ENCODE measurements at regions not wholly inside any gene's neighbourhood (a gene's known extent, or its start where the extent isn't known, plus 50 kb on each side); places are given as distances from the start of the nearest gene placed in this dataset.

GRCh38 chr18:76588601-76589226 is 93.7 kb upstream of the ZNF516 start:
- Histone ChIP-seq H3K4me1 (ENCODE audit: insufficient read depth, low read length, severe bottlenecking) (no peaks in the 10 kb centered on the region), H3K4me3 (ENCODE audit: low read depth, low read length, poor library complexity, severe bottlenecking) (no peak overlapping the region), H3K79me2 (ENCODE audit: insufficient read depth, low read length) (no peaks in the 10 kb centered on the region), H3K9ac (ENCODE audit: low read length) (no peak overlapping the region), H3K4me2 (ENCODE audit: low read length) (no peak overlapping the region), H3K27me3 (ENCODE audit: insufficient read depth, low read length) (0 out of 2 replicates have a peak, but pooled peaks cover 6% of the 10 kb centered on the region), H2AFZ (ENCODE audit: low read length) (no peak overlapping the region), H3K9me2 (ENCODE audit: low read depth, low read length) (no peaks in the 10 kb centered on the region), H4K20me1 (ENCODE audit: insufficient read depth, low read length) (no peaks in the 10 kb centered on the region), H3K9me3 (ENCODE audit: low read length) (no peaks in the 10 kb centered on the region), H3K36me3 (ENCODE audit: insufficient read depth, low read length) (no peaks in the 10 kb centered on the region), H3F3A (ENCODE audit: insufficient read depth, low read length) (no peaks in the 10 kb centered on the region), H3K27ac (ENCODE audit: low read depth, low read length, poor library complexity, severe bottlenecking) (no peak overlapping the region)
- TF ChIP-seq EZH2 (IDR thresholded peaks at IDR 0.05; ENCODE audit: borderline replicate concordance, low read length) (no peak), CTCF (IDR thresholded peaks at IDR 0.05; ENCODE audit: low read length) (no peak)

- no peaks in the 10 kb centered on the region for H3K79me2 ChIP-seq (ENCODE audit: insufficient read depth, low read length)
- H2AFZ ChIP-seq (ENCODE audit: low read length), result no peak overlapping the region
- H3K27ac ChIP-seq (ENCODE audit: low read depth, low read length, poor library complexity, severe bottlenecking), result no peak overlapping the region
- TF ChIP-seq EZH2 (IDR thresholded peaks at IDR 0.05; ENCODE audit: borderline replicate concordance, low read length), result no peak
- TF ChIP-seq CTCF (IDR thresholded peaks at IDR 0.05; ENCODE audit: low read length), result no peak
- no peak overlapping the region for H3K4me3 ChIP-seq (ENCODE audit: low read depth, low read length, poor library complexity, severe bottlenecking)
- no peak overlapping the region for H3K4me2 ChIP-seq (ENCODE audit: low read length)
- no peaks in the 10 kb centered on the region for H4K20me1 ChIP-seq (ENCODE audit: insufficient read depth, low read length)
- no peaks in the 10 kb centered on the region for H3K9me2 ChIP-seq (ENCODE audit: low read depth, low read length)
- no peaks in the 10 kb centered on the region for H3K4me1 ChIP-seq (ENCODE audit: insufficient read depth, low read length, severe bottlenecking)
- H3K27me3 ChIP-seq (ENCODE audit: insufficient read depth, low read length), result 0 out of 2 replicates have a peak, but pooled peaks cover 6% of the 10 kb centered on the region
- H3K9me3 ChIP-seq (ENCODE audit: low read length), result no peaks in the 10 kb centered on the region
- no peak overlapping the region for H3K9ac ChIP-seq (ENCODE audit: low read length)
- no peaks in the 10 kb centered on the region for H3F3A ChIP-seq (ENCODE audit: insufficient read depth, low read length)
- H3K36me3 ChIP-seq (ENCODE audit: insufficient read depth, low read length), result no peaks in the 10 kb centered on the region
These were observed 92.8 kb upstream of the ZNF516 start for GRCh38 chr18:76587879-76588271.

GRCh38 chr18:76587147-76587878 is 92.3 kb upstream of the ZNF516 start:
- H3K4me1 ChIP-seq (ENCODE audit: insufficient read depth, low read length, severe bottlenecking), result no peaks in the 10 kb centered on the region
- no peaks in the 10 kb centered on the region for H3K9me3 ChIP-seq (ENCODE audit: low read length)
- H3F3A ChIP-seq (ENCODE audit: insufficient read depth, low read length), result no peaks in the 10 kb centered on the region
- no peak overlapping the region for H3K27ac ChIP-seq (ENCODE audit: low read depth, low read length, poor library complexity, severe bottlenecking)
- H3K27me3 ChIP-seq (ENCODE audit: insufficient read depth, low read length), result 0 out of 2 replicates have a peak, but pooled peaks cover 6% of the 10 kb centered on the region
- no peak overlapping the region for H3K4me3 ChIP-seq (ENCODE audit: low read depth, low read length, poor library complexity, severe bottlenecking)
- no peak for TF ChIP-seq CTCF (IDR thresholded peaks at IDR 0.05; ENCODE audit: low read length)
- no peak for TF ChIP-seq EZH2 (IDR thresholded peaks at IDR 0.05; ENCODE audit: borderline replicate concordance, low read length)
- no peaks in the 10 kb centered on the region for H3K36me3 ChIP-seq (ENCODE audit: insufficient read depth, low read length)
- H3K79me2 ChIP-seq (ENCODE audit: insufficient read depth, low read length), result no peaks in the 10 kb centered on the region
- no peak overlapping the region for H3K4me2 ChIP-seq (ENCODE audit: low read length)
- H2AFZ ChIP-seq (ENCODE audit: low read length), result no peak overlapping the region
- H4K20me1 ChIP-seq (ENCODE audit: insufficient read depth, low read length), result no peaks in the 10 kb centered on the region
- no peak overlapping the region for H3K9ac ChIP-seq (ENCODE audit: low read length)
- H3K9me2 ChIP-seq (ENCODE audit: low read depth, low read length), result no peaks in the 10 kb centered on the region
